HG02610 (cell line): ENCODE measurements at regions not wholly inside any gene's neighbourhood (a gene's known extent, or its start where the extent isn't known, plus 50 kb on each side); places are given as distances from the start of the nearest gene placed in this dataset.

ENCODE experiments used
- ATAC-seq: cut with Tn5 transposase; IDR thresholded peaks from one replicate; pipeline ENCODE4 v1.9.1; 2021; ENCODE audit warnings: mild to moderate bottlenecking, moderate library complexity; ENCODE audit not compliant: unreplicated experiment

DNA sequence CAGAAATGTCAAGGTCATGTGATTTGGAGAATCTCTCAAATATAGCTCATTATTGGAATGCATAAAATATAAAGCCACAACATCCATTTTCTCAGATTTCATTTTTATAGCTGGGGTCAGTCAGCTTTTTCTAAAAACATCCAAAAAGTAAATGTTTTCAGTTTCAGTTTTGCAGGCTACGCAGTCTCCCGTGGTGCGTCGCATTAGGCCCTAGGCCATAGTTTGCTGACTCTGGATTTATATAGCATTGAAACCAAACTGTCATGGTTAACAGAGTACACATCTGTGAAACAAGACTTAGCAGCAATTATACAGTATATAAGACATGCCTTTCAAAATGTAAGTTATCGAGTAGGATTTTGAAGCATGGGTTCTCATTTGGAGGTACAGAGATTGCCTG lies 140.0 kb downstream of the IRS2 start:
- peak; percentile 49 for ATAC-seq

DNA sequence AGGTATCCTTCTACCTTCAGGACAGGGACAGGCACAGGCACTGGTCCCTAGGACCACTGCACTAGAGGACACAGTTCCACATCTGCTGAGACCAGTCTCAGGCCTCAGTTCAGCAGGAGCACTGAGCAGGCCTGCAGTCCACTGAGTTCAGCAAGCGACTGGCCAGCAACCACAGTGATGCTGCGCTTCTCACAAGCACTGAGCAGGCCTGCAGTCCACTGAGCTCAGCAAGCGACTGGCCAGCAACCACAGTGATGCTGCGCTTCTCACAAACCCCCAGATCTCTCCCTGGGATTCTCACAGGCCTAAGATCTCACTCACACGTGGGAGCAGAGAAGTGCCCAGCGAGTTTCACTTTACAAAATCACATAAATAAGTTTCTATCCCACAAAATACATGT lies 140.6 kb downstream of the IRS2 start:
- ATAC-seq: no peak

DNA sequence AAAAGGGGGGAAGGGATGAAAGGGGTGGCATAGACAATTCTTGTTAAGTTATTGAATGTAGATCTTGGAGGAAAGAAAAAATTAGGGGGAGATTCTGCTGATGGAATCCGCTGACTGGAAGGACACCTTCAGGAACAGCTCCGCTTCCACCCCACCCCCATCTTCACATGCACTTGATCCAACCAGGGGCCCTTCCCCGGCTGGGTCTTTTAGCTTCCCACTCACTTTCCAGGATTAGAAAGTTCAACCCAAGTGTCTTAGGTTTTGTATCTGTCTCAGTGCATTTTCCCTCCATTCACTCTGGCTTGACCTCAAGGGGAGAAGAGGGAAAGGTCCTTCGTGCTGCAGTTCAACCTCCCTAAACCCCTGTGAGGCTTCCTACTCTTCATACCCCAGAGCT lies 141.4 kb downstream of the IRS2 start:
- no peak for ATAC-seq

GRCh38 chr13:109644069-109644750 lies 142.2 kb downstream of the IRS2 start:
- ATAC-seq: no peak

GRCh38 chr13:109642358-109642757 lies 144.0 kb downstream of the IRS2 start:
- ATAC-seq: no peak

DNA sequence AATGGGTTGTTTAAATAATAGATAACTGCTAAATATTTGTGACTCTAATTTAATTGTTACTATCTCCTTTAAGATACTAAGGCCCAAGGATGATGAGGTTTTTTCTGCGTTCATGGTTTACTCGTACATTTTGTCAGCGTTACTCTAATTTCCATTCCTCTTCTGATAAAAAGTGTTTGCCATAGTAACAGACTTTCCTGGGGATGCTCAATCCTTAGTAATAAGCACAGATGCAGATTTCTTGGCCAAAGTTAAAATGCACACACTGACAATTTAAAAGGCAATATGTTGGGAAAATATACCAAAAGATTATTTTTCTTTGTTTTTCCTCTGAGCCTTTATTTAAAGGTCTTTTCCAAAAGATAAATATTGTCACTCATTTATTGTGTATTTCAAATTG lies 149.6 kb downstream of the IRS2 start:
- ATAC-seq: no peak

GRCh38 chr13:109631069-109631468 lies 155.3 kb downstream of the IRS2 start:
- no peak for ATAC-seq

GRCh38 chr13:109630271-109630670 lies 156.1 kb downstream of the IRS2 start:
- no peak for ATAC-seq

DNA sequence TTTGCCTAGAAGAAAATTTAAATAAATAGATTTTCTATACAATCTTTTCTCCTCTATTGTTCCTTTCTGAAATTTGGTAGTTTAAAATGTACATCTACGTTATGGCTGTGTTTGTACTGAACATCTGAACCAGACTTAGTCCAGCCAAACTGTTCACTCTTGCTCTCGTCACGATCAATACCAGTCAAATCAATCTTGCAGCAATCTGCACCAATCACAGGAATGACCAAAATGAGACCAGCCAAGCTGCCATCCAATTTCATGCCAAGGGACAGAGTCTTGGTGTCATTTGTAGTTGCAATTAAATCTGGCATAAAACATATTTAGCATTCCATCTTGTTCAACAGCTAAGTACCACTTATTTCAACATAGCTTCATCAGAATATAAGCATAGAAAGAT lies 156.6 kb downstream of the IRS2 start:
- no peak for ATAC-seq

DNA sequence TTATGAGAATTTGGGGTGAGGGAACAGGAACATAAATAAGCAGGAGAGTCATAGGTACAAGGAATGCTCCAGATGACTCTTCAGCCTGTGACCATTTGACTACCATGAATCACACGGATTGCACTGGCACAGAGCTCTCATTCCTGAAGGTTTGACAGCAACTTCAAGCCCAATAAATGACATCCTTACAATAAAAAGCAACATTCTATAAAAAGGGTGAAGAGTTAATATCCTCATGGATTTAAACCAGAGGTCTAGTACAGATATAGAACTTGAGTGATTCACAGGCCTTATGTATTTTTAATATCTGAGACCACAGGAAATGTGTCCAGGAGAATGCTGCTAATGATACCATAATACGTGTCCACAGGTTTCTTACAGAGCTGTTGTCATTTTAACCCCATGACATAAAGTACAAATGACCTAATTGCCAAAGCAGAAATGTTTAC lies 158.1 kb downstream of the IRS2 start:
- ATAC-seq: no peak

- no peak for ATAC-seq
Observed at GRCh38 chr13:109627649-109628048, 158.7 kb downstream of the IRS2 start.

- ATAC-seq: no peak
Observed at GRCh38 chr13:109626386-109627171, 159.8 kb downstream of the IRS2 start.

GRCh38 chr13:109625156-109625555 lies 161.2 kb downstream of the IRS2 start:
- no peak for ATAC-seq

GRCh38 chr13:109622006-109622405 lies 164.4 kb downstream of the IRS2 start:
- ATAC-seq: no peak

GRCh38 chr13:109615721-109616420 lies 170.5 kb downstream of the IRS2 start:
- ATAC-seq: no peak

- no peak for ATAC-seq
Observed at GRCh38 chr13:109611912-109612691, 174.3 kb downstream of the IRS2 start.

- ATAC-seq: no peak
Observed at GRCh38 chr13:109610517-109610916, 175.9 kb downstream of the IRS2 start.

GRCh38 chr13:109608503-109608902 lies 177.9 kb downstream of the IRS2 start:
- no peak for ATAC-seq

DNA sequence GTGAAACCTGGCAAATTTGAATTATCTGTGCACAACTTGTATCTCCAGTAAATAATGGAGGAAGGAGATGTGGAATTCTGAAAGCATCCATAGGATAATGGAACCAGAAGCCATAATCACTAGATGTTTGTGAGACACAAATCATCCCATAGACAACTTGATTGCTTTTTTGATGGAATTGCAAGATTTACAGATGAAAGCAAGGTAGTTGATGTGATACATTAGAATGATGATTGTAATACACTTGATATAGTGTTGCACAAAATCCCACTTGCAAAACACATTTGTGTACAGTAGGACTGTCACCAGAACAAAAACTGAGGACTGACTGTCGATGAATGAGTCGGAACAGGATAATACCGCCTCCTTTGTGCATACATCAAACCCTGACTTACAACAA lies 178.3 kb downstream of the IRS2 start:
- no peak for ATAC-seq

GRCh38 chr13:109606520-109606919 lies 179.9 kb downstream of the IRS2 start:
- ATAC-seq: no peak

GRCh38 chr13:109605846-109606245 lies 180.5 kb downstream of the IRS2 start:
- ATAC-seq: no peak
